GM10266 (cell line): ENCODE measurements at regions not wholly inside any gene's neighbourhood (a gene's known extent, or its start where the extent isn't known, plus 50 kb on each side); places are given as distances from the start of the nearest gene placed in this dataset.

Experiments
- DNase-seq: peaks from one replicate; pipeline ENCODE4 v3.0.0; 2012; ENCODE audit errors: extremely low spot score
- CTCF ChIP-seq: IDR thresholded peaks from 2 replicates; pipeline ENCODE4 v1.5.1; 2012; ENCODE audit warnings: mild to moderate bottlenecking, low read depth; ENCODE audit not compliant: control insufficient read depth, insufficient read depth; ENCODE audit errors: missing control alignments

- no peak for DNase-seq
- no peak for TF ChIP-seq CTCF
These were observed 1173.5 kb upstream of the GOT2 start for GRCh38 chr16:59907611-59908010.

DNA sequence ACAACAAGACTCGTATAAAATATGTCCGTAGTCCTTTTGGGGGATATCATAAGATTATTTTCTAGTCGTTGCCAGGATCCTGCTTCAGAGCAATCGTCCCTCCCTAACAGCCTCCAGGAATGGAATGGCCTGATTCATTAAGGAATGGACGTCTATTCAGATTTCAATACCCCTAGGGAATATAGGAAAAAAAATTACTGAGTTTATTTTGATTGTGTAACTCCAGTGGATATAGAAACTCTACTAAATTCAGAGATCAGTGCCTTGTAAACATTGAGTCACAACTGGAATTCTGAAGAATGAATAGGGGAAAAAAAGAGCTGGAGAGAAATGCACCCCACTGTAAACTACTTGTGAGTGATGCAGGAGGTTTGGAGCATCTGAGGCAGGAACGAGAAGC, 1171.5 kb upstream of the GOT2 start:
- no peak for TF ChIP-seq CTCF
- no peak for DNase-seq

- no peak for TF ChIP-seq CTCF
- no peak for DNase-seq
These were observed 1171.0 kb upstream of the GOT2 start for GRCh38 chr16:59905131-59905530.

DNA sequence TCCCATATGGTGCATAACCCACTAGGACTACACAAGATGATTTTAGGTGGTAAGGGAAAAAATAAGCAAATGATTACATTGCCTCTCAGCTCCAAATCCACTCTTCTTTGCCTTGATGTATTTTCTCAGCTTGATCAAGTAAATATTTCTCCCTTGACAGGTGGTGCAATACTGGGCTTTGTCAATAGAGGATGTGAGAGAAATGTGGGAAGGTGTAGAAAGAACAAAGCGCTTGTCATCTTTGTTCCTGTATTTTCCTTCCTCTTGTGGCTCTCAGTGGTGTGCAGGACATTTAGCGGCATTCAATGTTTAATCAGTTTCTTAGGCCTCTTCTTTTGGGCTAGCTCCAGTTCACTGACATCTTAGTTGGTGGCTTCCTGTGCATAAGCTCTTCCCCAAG, 1165.8 kb upstream of the GOT2 start:
- no peak for TF ChIP-seq CTCF
- DNase-seq, result no peak

DNA sequence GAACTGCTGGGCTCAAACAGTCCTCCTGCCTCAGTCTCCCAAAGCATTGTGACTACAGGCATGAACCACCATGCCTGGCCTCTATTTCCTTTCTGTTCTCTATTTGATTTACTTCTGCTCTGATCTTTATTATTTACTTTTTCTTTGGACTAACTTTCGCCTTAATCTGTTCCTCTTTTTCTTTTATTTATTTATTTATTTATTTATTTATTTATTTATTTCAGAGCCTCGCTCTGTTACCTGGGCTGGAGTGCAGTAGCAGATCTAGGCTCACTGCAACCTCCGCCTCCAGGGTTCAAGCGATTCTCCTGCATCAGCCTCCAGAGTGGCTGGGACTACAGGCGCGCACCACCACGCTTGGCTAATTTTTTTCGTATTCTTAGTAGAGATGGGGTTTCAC, 1158.3 kb upstream of the GOT2 start:
- no peak for TF ChIP-seq CTCF
- DNase-seq, result no peak

DNA sequence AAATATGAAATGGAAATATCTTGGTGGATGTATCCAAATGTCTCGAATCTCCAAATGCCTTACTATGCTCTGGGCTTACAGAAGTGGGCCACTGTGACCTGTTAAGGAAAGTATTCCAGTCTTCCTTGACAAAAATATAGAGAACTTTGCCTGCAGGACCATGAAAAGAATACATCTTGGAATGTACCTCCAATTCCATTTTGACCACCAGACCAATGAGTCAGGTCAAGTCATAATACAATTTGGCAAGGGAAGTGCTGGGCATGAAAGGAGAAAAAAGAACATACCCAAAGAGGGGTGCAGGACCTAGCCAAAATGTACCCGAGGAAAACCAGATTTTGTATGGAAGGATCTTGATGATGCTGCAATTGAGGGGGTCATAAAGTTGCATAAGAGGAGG, 1153.7 kb upstream of the GOT2 start:
- DNase-seq, result no peak
- no peak for TF ChIP-seq CTCF

DNA sequence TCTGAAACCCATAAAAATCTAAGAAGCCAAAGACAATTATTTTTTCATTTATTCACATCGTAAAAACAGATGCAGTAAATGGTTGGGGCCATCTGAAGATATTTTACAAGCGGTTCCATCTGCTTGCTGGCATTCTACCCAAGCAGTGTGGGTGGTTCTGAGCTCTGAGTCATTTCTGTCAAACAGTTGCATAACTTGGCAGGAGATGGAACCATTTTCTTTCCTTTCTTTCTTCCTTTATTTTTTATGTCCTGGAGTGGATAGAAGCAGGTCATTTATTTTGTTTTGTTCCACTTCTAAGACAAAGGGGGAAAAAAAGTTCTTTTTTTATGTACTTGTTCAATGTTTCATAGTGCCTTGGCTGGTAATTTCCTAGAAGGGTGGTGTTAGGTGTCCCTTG, 1151.9 kb upstream of the GOT2 start:
- TF ChIP-seq CTCF, result no peak
- DNase-seq, result no peak

DNA sequence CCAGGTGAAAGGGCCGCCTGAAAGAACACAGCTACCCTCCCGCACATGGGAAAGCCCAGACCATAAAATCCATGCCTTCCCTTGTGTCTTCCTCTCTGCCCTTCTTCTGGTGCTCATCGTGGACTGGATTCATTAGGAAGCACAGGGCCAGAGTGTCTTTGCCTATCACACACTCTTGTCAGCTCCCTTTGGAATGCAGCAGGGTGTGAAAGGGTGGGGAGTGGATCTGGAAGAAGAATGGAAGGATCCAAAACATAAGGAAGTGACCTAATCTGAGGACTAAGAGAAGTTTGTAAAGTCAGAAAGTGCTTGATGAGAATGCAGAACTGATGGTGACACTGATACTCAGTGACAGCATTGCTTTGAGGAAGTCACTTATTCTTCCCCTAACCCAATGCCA, 1147.3 kb upstream of the GOT2 start:
- DNase-seq, result no peak
- no peak for TF ChIP-seq CTCF
